ENCODE measurements at regions not wholly inside any gene's neighbourhood (a gene's known extent, or its start where the extent isn't known, plus 50 kb on each side); places are given as distances from the start of the nearest gene placed in this dataset.

- POLR2A ChIA-PET: no interaction called here
- H3K4me1 Mint-ChIP-seq (ENCODE audit: low read depth): no peaks in the 10 kb centered on the region
- H3K27me3 Mint-ChIP-seq (ENCODE audit: low read depth): no peaks in the 10 kb centered on the region
- CTCF ChIA-PET: no interaction called here
- no peak overlapping the region for H3K27ac Mint-ChIP-seq
- H3K36me3 Mint-ChIP-seq (ENCODE audit: low read depth): no peaks in the 10 kb centered on the region
- DNase-seq (no peak), ATAC-seq (no peak)
- peaks cover 6% of the 10 kb centered on the region for H3K9me3 Mint-ChIP-seq (ENCODE audit: insufficient read depth)
- H3K4me3 Mint-ChIP-seq: no peak overlapping the region
These were observed 94.6 kb upstream of the PLEKHA5 start for GRCh38 chr12:19034937-19035336.

DNA sequence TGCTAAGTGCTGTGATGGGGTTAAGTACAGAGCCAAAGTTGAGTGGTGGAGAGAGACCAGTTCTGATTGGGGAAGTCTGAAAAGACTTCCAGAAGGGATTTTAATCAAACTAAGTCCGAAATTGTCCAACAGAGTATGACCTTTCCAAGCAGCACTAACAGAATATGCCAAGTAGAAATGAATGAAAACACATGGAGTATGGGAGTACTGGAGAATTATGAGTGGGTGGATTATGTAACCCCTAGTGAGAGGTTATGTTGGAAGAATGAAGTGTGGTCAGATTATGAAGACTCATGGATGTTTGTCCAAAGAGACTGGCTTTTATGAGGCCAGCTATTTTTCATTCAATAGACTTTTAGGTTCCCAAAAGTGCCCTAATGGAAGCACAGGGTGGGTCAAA, 94.0 kb upstream of the PLEKHA5 start:
- DNase-seq (no peak), ATAC-seq (no peak)
- Mint-ChIP-seq H3K9me3 (ENCODE audit: insufficient read depth) (peaks cover 6% of the 10 kb centered on the region), H3K27me3 (ENCODE audit: low read depth) (no peaks in the 10 kb centered on the region), H3K27ac (no peak overlapping the region), H3K4me3 (no peak overlapping the region), H3K4me1 (ENCODE audit: low read depth) (no peaks in the 10 kb centered on the region), H3K36me3 (ENCODE audit: low read depth) (no peaks in the 10 kb centered on the region)
- POLR2A ChIA-PET: no interaction called here
- CTCF ChIA-PET: no interaction called here

GRCh38 chr12:19036673-19037357, 92.7 kb upstream of the PLEKHA5 start:
- DNase-seq (no peak), ATAC-seq (no peak)
- CTCF ChIA-PET: no interaction called here
- Mint-ChIP-seq H3K4me1 (ENCODE audit: low read depth) (no peaks in the 10 kb centered on the region), H3K36me3 (ENCODE audit: low read depth) (no peaks in the 10 kb centered on the region), H3K9me3 (ENCODE audit: insufficient read depth) (peaks cover 6% of the 10 kb centered on the region), H3K27me3 (ENCODE audit: low read depth) (no peaks in the 10 kb centered on the region), H3K27ac (no peak overlapping the region), H3K4me3 (no peak overlapping the region)
- POLR2A ChIA-PET: no interaction called here

GRCh38 chr12:19038209-19038608, 91.3 kb upstream of the PLEKHA5 start:
- Mint-ChIP-seq H3K36me3 (ENCODE audit: low read depth) (no peaks in the 10 kb centered on the region), H3K4me1 (ENCODE audit: low read depth) (no peaks in the 10 kb centered on the region), H3K4me3 (no peak overlapping the region), H3K27me3 (ENCODE audit: low read depth) (no peaks in the 10 kb centered on the region), H3K27ac (no peak overlapping the region), H3K9me3 (ENCODE audit: insufficient read depth) (peaks cover under 1% of the 10 kb centered on the region)
- DNase-seq (no peak), ATAC-seq (no peak)
- CTCF ChIA-PET: no interaction called here
- POLR2A ChIA-PET: no interaction called here

DNA sequence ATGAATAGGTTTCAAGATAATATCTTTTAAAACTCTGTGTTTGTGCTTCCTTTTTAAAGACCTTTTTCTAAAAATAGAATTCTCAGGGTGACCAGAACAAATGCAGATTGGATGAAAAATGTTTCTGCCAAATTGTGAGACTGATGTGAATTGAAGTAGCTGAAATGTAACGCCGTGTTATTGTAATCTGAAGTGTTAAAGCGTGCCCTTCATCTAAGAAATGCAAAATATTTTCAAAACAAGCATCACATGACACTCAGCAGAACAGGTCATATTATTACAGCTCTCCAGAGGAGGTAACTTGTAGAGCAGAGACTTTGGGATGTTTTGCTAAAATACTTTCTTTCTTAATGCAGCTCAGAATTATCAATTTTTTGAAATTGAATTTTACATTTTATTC, 90.0 kb upstream of the PLEKHA5 start:
- no peak overlapping the region for H3K27ac Mint-ChIP-seq
- no peak for ATAC-seq
- H3K4me1 Mint-ChIP-seq (ENCODE audit: low read depth): no peaks in the 10 kb centered on the region
- H3K36me3 Mint-ChIP-seq (ENCODE audit: low read depth): no peaks in the 10 kb centered on the region
- POLR2A ChIA-PET: no interaction called here
- CTCF ChIA-PET: no interaction called here
- DNase-seq: no peak
- H3K4me3 Mint-ChIP-seq: no peak overlapping the region
- H3K27me3 Mint-ChIP-seq (ENCODE audit: low read depth): no peaks in the 10 kb centered on the region
- no peaks in the 10 kb centered on the region for H3K9me3 Mint-ChIP-seq (ENCODE audit: insufficient read depth)

GRCh38 chr12:19042221-19042620, 87.3 kb upstream of the PLEKHA5 start:
- Mint-ChIP-seq H3K4me3 (no peak overlapping the region), H3K27ac (no peak overlapping the region), H3K9me3 (ENCODE audit: insufficient read depth) (no peaks in the 10 kb centered on the region), H3K27me3 (ENCODE audit: low read depth) (no peaks in the 10 kb centered on the region), H3K4me1 (ENCODE audit: low read depth) (no peaks in the 10 kb centered on the region), H3K36me3 (ENCODE audit: low read depth) (no peaks in the 10 kb centered on the region)
- CTCF ChIA-PET: no interaction called here
- POLR2A ChIA-PET: no interaction called here
- no peak for ATAC-seq
- DNase-seq: no peak

DNA sequence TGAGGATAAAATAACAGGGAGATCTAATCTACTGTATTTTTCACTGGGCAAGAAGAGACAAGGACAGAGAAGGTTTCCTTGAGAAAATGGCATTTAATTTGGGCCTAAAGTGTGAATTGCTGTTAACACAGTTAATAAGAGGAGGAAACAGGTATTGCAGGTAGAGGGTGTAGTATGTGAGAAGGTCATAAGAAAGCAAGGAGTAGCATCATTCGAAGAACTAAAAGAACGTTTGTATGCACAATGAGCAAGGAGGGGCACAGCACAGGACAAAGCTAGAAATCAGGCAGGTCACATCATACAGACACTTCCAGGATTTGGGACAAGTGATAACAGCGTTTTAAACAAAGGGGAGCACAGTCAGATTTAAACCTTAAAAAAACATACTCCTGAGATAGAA, 85.1 kb upstream of the PLEKHA5 start:
- Mint-ChIP-seq H3K27ac (no peak overlapping the region), H3K4me1 (ENCODE audit: low read depth) (no peaks in the 10 kb centered on the region), H3K27me3 (ENCODE audit: low read depth) (no peaks in the 10 kb centered on the region), H3K9me3 (ENCODE audit: insufficient read depth) (no peaks in the 10 kb centered on the region), H3K4me3 (no peak overlapping the region), H3K36me3 (ENCODE audit: low read depth) (no peaks in the 10 kb centered on the region)
- ChIA-PET POLR2A (no interaction called here), CTCF (no interaction called here)
- no peak for ATAC-seq
- DNase-seq: no peak

DNA sequence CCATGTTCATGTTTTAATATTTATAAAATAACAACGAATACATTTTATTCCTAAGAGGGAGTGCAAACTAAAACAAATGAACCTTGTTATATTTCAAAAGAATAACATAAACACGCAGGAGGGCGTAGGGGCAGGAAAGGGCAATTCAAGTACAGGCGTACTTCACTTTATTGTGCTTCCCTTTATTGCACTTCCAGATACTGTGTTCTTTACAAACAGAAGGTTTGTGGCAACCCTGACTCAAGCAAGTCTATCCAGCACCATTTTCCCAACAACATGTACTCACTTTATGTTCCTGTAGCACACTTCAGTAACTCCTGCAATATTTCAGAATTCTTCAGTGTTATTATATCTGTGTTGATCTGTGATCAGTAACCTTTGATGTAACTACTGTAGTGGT, 84.6 kb upstream of the PLEKHA5 start:
- ATAC-seq: no peak
- H3K36me3 Mint-ChIP-seq (ENCODE audit: low read depth): no peaks in the 10 kb centered on the region
- no peaks in the 10 kb centered on the region for H3K4me1 Mint-ChIP-seq (ENCODE audit: low read depth)
- no peaks in the 10 kb centered on the region for H3K9me3 Mint-ChIP-seq (ENCODE audit: insufficient read depth)
- H3K27ac Mint-ChIP-seq: no peak overlapping the region
- DNase-seq: no peak
- ChIA-PET POLR2A (no interaction called here), CTCF (no interaction called here)
- no peaks in the 10 kb centered on the region for H3K27me3 Mint-ChIP-seq (ENCODE audit: low read depth)
- no peak overlapping the region for H3K4me3 Mint-ChIP-seq

- ChIA-PET CTCF (no interaction called here), POLR2A (no interaction called here)
- Mint-ChIP-seq H3K36me3 (ENCODE audit: low read depth) (no peaks in the 10 kb centered on the region), H3K27ac (no peak overlapping the region), H3K9me3 (ENCODE audit: insufficient read depth) (no peaks in the 10 kb centered on the region), H3K4me1 (ENCODE audit: low read depth) (no peaks in the 10 kb centered on the region), H3K4me3 (no peak overlapping the region), H3K27me3 (ENCODE audit: low read depth) (no peaks in the 10 kb centered on the region)
- no peak for ATAC-seq
- DNase-seq: no peak
These were observed 84.1 kb upstream of the PLEKHA5 start for GRCh38 chr12:19045426-19045825.

DNA sequence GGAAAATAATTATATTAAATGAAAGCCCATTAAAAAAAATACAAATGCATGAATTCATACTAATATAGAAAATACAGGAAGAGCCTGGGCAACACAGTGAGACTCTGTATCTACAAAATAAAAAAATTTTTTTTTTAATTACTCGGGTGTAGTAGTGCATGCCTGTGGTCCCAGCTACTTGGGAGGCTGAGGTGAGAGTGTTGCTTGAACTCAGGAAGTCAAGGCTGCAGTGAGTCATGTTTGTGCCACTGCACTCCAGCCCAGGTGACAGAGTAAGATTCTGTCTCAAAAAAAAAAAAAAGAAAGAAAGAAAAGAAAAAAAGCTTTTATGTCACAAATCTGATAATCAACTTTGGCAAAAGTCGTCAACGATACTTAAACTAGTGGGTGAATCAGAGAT, 80.6 kb upstream of the PLEKHA5 start:
- Mint-ChIP-seq H3K4me1 (ENCODE audit: low read depth) (no peaks in the 10 kb centered on the region), H3K27me3 (ENCODE audit: low read depth) (no peaks in the 10 kb centered on the region), H3K9me3 (ENCODE audit: insufficient read depth) (no peaks in the 10 kb centered on the region), H3K4me3 (no peak overlapping the region), H3K27ac (no peak overlapping the region), H3K36me3 (ENCODE audit: low read depth) (no peaks in the 10 kb centered on the region)
- ChIA-PET CTCF (no interaction called here), POLR2A (no interaction called here)
- ATAC-seq (no peak), DNase-seq (no peak)

- Mint-ChIP-seq H3K36me3 (ENCODE audit: low read depth) (no peaks in the 10 kb centered on the region), H3K27ac (no peak overlapping the region), H3K27me3 (ENCODE audit: low read depth) (no peaks in the 10 kb centered on the region), H3K4me1 (ENCODE audit: low read depth) (no peaks in the 10 kb centered on the region), H3K9me3 (ENCODE audit: insufficient read depth) (no peaks in the 10 kb centered on the region), H3K4me3 (no peak overlapping the region)
- no peak for ATAC-seq
- POLR2A ChIA-PET: no interaction called here
- CTCF ChIA-PET: no interaction called here
- no peak for DNase-seq
These were observed 76.8 kb upstream of the PLEKHA5 start for GRCh38 chr12:19052689-19053088.

DNA sequence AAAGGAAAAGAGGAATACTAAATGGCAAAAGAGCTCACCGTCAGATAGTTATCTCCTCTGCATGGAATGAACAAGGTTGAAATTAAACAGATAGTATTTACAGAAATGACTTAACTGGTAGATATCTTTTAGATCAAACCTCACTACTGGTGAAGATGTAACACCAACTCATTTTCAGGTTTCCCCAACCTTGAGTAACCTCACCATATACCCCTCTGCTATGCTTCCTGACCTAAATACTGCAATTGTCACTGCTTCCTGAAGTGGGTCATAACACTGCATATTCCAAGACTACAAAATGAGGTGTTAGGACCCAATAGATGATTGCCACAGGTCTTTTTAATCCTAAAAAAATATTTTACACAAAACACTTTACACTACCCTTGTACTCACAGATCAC, 76.3 kb upstream of the PLEKHA5 start:
- H3K27ac Mint-ChIP-seq: no peak overlapping the region
- no peaks in the 10 kb centered on the region for H3K9me3 Mint-ChIP-seq (ENCODE audit: insufficient read depth)
- H3K4me1 Mint-ChIP-seq (ENCODE audit: low read depth): no peaks in the 10 kb centered on the region
- H3K27me3 Mint-ChIP-seq (ENCODE audit: low read depth): no peaks in the 10 kb centered on the region
- no peaks in the 10 kb centered on the region for H3K36me3 Mint-ChIP-seq (ENCODE audit: low read depth)
- DNase-seq (no peak), ATAC-seq (no peak)
- CTCF ChIA-PET: no interaction called here
- POLR2A ChIA-PET: no interaction called here
- no peak overlapping the region for H3K4me3 Mint-ChIP-seq

DNA sequence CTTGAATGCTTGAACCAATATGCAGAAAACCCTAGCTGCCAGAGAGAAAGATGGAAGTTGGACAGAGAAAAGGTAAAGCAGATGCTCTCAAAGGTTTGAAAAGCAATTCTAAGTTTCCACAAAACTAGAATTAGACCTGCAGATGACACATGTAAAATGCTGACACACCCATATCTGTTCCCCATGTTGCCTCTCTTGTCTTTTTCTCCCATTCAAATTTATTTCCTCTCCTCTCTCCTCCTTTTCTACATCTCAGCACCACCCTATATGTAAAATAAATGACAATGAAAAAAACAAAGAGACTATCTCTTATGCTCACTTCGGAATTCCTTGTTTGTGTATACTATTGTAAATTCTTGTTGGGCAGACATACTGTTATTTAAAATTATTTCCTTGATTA, 75.5 kb upstream of the PLEKHA5 start:
- no peaks in the 10 kb centered on the region for H3K27me3 Mint-ChIP-seq (ENCODE audit: low read depth)
- CTCF ChIA-PET: no interaction called here
- ATAC-seq (no peak), DNase-seq (no peak)
- POLR2A ChIA-PET: no interaction called here
- H3K36me3 Mint-ChIP-seq (ENCODE audit: low read depth): no peaks in the 10 kb centered on the region
- H3K4me3 Mint-ChIP-seq: no peak overlapping the region
- H3K9me3 Mint-ChIP-seq (ENCODE audit: insufficient read depth): no peaks in the 10 kb centered on the region
- no peaks in the 10 kb centered on the region for H3K4me1 Mint-ChIP-seq (ENCODE audit: low read depth)
- H3K27ac Mint-ChIP-seq: no peak overlapping the region
